SK-N-SH treated with all-trans-retinoic acid at 6 μM for 48 hours (cell line): ENCODE measurements at regions not wholly inside any gene's neighbourhood (a gene's known extent, or its start where the extent isn't known, plus 50 kb on each side); places are given as distances from the start of the nearest gene placed in this dataset.

Source experiments
- BACH2 ChIP-seq: fragments of 250-450 bp; sonication (Bioruptor Pico); IDR thresholded peaks from 2 replicates; pipeline ENCODE4 v1.9.0; 2021; ENCODE audit warnings: mild to moderate bottlenecking, borderline replicate concordance
- ISL1 ChIP-seq: fragments of 250-450 bp; sonication (Bioruptor Pico); IDR thresholded peaks from 2 replicates; pipeline ENCODE4 v2.1.2; 2022; ENCODE audit warnings: mild to moderate bottlenecking, moderate library complexity
- RARB ChIP-seq: fragments of 250-450 bp; sonication (Bioruptor Pico); IDR thresholded peaks from 2 replicates; pipeline ENCODE4 v1.8.0; 2021; ENCODE audit warnings: mild to moderate bottlenecking, moderate library complexity
- SNAI2 ChIP-seq: fragments of 250-450 bp; sonication (Bioruptor Pico); IDR thresholded peaks from 2 replicates; pipeline ENCODE4 v1.5.0; 2020; ENCODE audit warnings: mild to moderate bottlenecking, moderate library complexity
- TOX ChIP-seq: fragments of 250-450 bp; sonication (Bioruptor Pico); IDR thresholded peaks from 2 replicates; pipeline ENCODE4 v1.8.0; 2021; ENCODE audit warnings: mild to moderate bottlenecking, moderate library complexity, borderline replicate concordance
- ZNF70 ChIP-seq: fragments of 450-650 bp; formaldehyde crosslinking; IDR thresholded peaks from 2 replicates; pipeline ENCODE4 v1.5.0; 2020; ENCODE audit warnings: mild to moderate bottlenecking, moderate library complexity

DNA sequence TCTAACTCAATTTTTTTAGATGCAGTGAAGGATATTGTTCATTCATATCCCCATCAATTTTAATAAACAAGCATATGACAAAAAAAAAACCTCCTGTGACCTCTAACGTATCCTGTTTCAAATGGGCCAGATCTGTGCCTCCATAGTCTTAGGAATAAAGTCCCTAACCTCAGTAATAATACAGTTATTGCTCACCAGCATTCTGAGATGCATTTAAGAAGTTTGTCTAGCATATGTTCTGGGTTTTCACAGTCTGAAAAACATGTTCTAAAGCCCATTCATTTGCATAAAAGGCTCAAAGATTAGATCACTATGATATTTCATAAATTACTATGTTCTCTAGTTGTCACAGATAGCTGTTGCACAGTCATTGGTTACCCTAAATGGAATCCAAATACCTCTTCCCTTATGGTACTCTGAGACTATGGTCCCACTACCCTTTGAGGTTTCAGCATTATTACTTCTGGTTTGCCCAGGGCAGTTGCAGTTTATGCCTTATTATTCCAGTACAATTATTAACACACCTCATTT is 190.1 kb downstream of the ZIC4 start:
- TF ChIP-seq ZNF70 (CRISPR knock-in tag) (no peak), TOX (no peak), BACH2 (CRISPR knock-in tag) (no peak), ISL1 (CRISPR knock-in tag) (no peak), RARB (CRISPR knock-in tag) (no peak), SNAI2 (CRISPR knock-in tag) (no peak)
